CD4-positive, CD25-positive, alpha-beta regulatory T cell (primary cell): ENCODE measurements at regions not wholly inside any gene's neighbourhood (a gene's known extent, or its start where the extent isn't known, plus 50 kb on each side); places are given as distances from the start of the nearest gene placed in this dataset.

Experiments used
- ATAC-seq, 2 donors: fragments of 150-1000 bp; cut with Tn5 transposase; one replicate each; pipeline ENCODE4 v1.10.0; 2021; ENCODE audit warnings: low read depth in 2 of 2, moderate number of reproducible peaks in 2 of 2, moderate library complexity in 1 of 2
- DNase-seq, 3 donors: peaks; one replicate each; pipeline versions ENCODE4 v3.0.0 to v3.0.0-alpha.2; 2012 to 2022; ENCODE audit warnings: mixed read lengths in 1 of 3
- H3K27ac ChIP-seq: one replicate; pipeline ENCODE4 v1.7.0; 2013; ENCODE audit warnings: mild to moderate bottlenecking, low read length; ENCODE audit not compliant: insufficient read depth, poor library complexity, severe bottlenecking
- H3K27me3 ChIP-seq: one replicate; pipeline ENCODE4 v1.7.0; 2013; ENCODE audit warnings: low read length; ENCODE audit not compliant: control insufficient read depth, insufficient read depth
- H3K36me3 ChIP-seq: one replicate; pipeline ENCODE4 v1.7.0; 2013; ENCODE audit warnings: mild to moderate bottlenecking, low read length, moderate library complexity; ENCODE audit not compliant: control insufficient read depth, insufficient read depth
- H3K4me1 ChIP-seq: 2 replicates; pipeline ENCODE4 v1.7.0; 2013; ENCODE audit warnings: mild to moderate bottlenecking, low read length; ENCODE audit not compliant: insufficient read depth, control insufficient read depth, poor library complexity, severe bottlenecking
- H3K4me3 ChIP-seq: one replicate; pipeline ENCODE4 v1.7.0; 2013; ENCODE audit warnings: low read depth, mild to moderate bottlenecking, low read length, moderate library complexity
- H3K9me3 ChIP-seq, 2 experiments: 1 replicate in 1 of 2; 2 replicates in 1 of 2; pipeline ENCODE4 v1.7.0; 2013; ENCODE audit warnings: low read length in 2 of 2, mild to moderate bottlenecking in 1 of 2, moderate library complexity in 1 of 2; ENCODE audit not compliant: control insufficient read depth in 2 of 2
- H3K27ac Mint-ChIP-seq, 3 donors: one replicate each; pipeline ENCODE4 v1.8.0; 2020 to 2022; ENCODE audit warnings: mild to moderate bottlenecking in 3 of 3, mixed read lengths in 3 of 3, moderate library complexity in 2 of 3
- H3K27me3 Mint-ChIP-seq: one replicate; pipeline ENCODE4 v1.8.0; 2022; ENCODE audit warnings: mild to moderate bottlenecking, mixed read lengths
- H3K36me3 Mint-ChIP-seq: one replicate; pipeline ENCODE4 v1.8.0; 2020; ENCODE audit warnings: mixed read lengths
- H3K4me1 Mint-ChIP-seq, 4 donors: one replicate each; pipeline ENCODE4 v1.8.0; 2020 to 2022; ENCODE audit warnings: mixed read lengths in 4 of 4, mild to moderate bottlenecking in 1 of 4
- H3K4me3 Mint-ChIP-seq, 4 donors: one replicate each; pipeline ENCODE4 v1.8.0; 2020 to 2022; ENCODE audit warnings: mild to moderate bottlenecking in 4 of 4, mixed read lengths in 4 of 4, moderate library complexity in 3 of 4
- H3K9me3 Mint-ChIP-seq, 7 donors: one replicate each; pipeline ENCODE4 v1.8.0; 2020 to 2022; ENCODE audit warnings: mixed read lengths in 7 of 7, mild to moderate bottlenecking in 3 of 7, moderate library complexity in 2 of 7

GRCh38 chr5:156019130-156019529, 307.8 kb upstream of the SGCD start:
- Histone ChIP-seq H3K27me3 (no peaks in the 10 kb centered on the region), H3K4me1 (no peaks in the 10 kb centered on the region), H3K4me3 (no peak overlapping the region), H3K9me3 (no peaks in the 10 kb centered on the region), H3K36me3 (no peaks in the 10 kb centered on the region), H3K27ac (no peak overlapping the region)
- ATAC-seq (no peak), DNase-seq (no peak)
- no peaks in the 10 kb centered on the region for H3K36me3 Mint-ChIP-seq
- no peak overlapping the region for H3K27ac Mint-ChIP-seq
- no peak overlapping the region for H3K4me3 Mint-ChIP-seq
- H3K27me3 Mint-ChIP-seq, result no peaks in the 10 kb centered on the region
- peaks cover 0 to 3% (median 0%) of the 10 kb centered on the region in 7 donors for H3K9me3 Mint-ChIP-seq
- no peaks in the 10 kb centered on the region for H3K4me1 Mint-ChIP-seq

DNA sequence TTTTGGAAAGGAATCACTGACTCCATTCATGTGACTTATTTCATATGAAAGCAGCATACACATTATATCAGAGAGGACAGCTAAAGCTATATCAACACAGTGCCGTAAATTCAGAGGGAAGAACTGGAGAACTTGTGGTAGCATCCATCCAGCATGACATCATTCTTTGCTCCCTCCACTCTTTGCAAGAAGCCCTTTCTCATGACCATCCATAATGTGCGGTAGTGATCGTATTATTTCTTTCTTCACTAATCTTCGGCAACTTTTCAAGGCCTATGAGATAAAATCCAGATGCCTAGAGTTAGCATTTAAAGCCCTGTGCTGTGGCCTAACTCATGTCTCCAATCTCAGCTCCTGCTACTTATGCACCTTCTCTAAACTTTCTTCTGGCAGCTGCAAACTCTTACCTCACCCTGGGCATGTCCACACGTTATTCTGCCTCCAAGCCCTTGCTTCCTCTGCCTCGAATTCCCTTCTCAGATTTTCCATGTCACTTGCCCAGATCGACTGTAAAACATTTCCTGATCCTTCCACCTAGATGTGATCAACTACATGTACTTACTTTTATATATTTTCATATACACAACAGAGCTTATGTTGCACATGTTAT, 307.3 kb upstream of the SGCD start:
- H3K27me3 Mint-ChIP-seq, result no peaks in the 10 kb centered on the region
- no peaks in the 10 kb centered on the region for H3K36me3 ChIP-seq

DNA sequence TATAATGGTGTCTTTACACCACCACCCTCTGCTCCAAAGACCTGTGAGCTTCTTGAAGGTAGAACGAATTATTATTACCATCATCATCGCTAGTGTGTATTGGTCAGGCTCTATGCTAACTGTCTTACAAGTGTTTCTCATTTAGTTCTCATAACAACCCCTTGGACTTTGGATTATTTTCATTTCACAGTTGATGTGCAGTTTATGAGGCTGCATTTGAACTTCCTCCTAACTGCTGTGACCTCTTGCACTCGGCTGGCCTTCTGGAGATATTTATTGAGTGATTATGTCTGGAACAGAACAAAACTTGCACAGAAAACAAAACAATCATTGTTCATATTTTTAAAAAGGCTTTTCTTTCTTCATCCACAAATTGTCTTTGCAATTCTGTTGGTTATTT, 306.3 kb upstream of the SGCD start:
- Mint-ChIP-seq H3K36me3 (no peaks in the 10 kb centered on the region), H3K4me1 (no peaks in the 10 kb centered on the region)

More for the DNA sequence above, 307.3 kb upstream of the SGCD start:
- no peaks in the 10 kb centered on the region for H3K36me3 Mint-ChIP-seq
- Histone ChIP-seq H3K9me3 (no peaks in the 10 kb centered on the region), H3K4me3 (no peak overlapping the region), H3K27ac (no peak overlapping the region), H3K27me3 (no peaks in the 10 kb centered on the region), H3K4me1 (no peaks in the 10 kb centered on the region)
- H3K4me1 Mint-ChIP-seq, result no peaks in the 10 kb centered on the region
- DNase-seq, result no peak
- H3K9me3 Mint-ChIP-seq, result peaks cover 0 to 3% (median 0%) of the 10 kb centered on the region in 7 donors
- no peak for ATAC-seq
- H3K27ac Mint-ChIP-seq, result peak overlapping the region in 1 of 3 donors; percentile 91
- no peak overlapping the region for H3K4me3 Mint-ChIP-seq

DNA sequence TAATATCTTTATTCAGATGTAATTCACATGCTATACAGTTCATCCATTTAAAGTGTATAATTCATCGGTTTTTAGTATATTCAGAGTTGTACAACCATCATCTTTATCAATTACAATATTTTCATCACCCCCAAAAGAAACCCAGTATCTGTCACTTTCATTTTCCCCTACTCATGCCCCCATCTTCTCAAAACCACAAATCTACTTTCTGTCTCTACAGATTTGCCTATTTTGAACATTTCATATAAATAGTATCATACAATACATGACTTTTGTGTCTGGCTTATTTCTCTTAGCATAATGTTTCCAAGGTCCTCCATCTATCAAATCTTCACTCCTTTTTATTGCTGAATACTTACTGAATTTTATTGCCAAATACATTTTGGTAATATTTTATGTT, 305.1 kb upstream of the SGCD start:
- H3K27ac Mint-ChIP-seq, result no peak overlapping the region
- Histone ChIP-seq H3K9me3 (no peaks in the 10 kb centered on the region), H3K4me3 (no peak overlapping the region), H3K4me1 (no peaks in the 10 kb centered on the region), H3K36me3 (no peaks in the 10 kb centered on the region), H3K27me3 (no peaks in the 10 kb centered on the region), H3K27ac (no peak overlapping the region)
- peaks cover 0 to 3% (median 0%) of the 10 kb centered on the region in 7 donors for H3K9me3 Mint-ChIP-seq
- DNase-seq, result no peak
- no peak overlapping the region for H3K4me3 Mint-ChIP-seq
- no peaks in the 10 kb centered on the region for H3K36me3 Mint-ChIP-seq
- H3K4me1 Mint-ChIP-seq, result no peaks in the 10 kb centered on the region
- no peak for ATAC-seq
- H3K27me3 Mint-ChIP-seq, result no peaks in the 10 kb centered on the region

More for the DNA sequence above, 306.3 kb upstream of the SGCD start:
- Histone ChIP-seq H3K36me3 (no peaks in the 10 kb centered on the region), H3K4me1 (no peaks in the 10 kb centered on the region), H3K4me3 (no peak overlapping the region), H3K27ac (no peak overlapping the region), H3K27me3 (no peaks in the 10 kb centered on the region), H3K9me3 (no peaks in the 10 kb centered on the region)
- ATAC-seq (no peak), DNase-seq (no peak)
- H3K27me3 Mint-ChIP-seq, result no peaks in the 10 kb centered on the region
- no peak overlapping the region for H3K27ac Mint-ChIP-seq
- peaks cover 0 to 3% (median 0%) of the 10 kb centered on the region in 7 donors for H3K9me3 Mint-ChIP-seq
- no peak overlapping the region for H3K4me3 Mint-ChIP-seq

- H3K27ac ChIP-seq, result no peak overlapping the region
- no peaks in the 10 kb centered on the region for H3K27me3 ChIP-seq
- DNase-seq (no peak), ATAC-seq (no peak)
- Mint-ChIP-seq H3K27me3 (no peaks in the 10 kb centered on the region), H3K4me3 (no peak overlapping the region), H3K36me3 (no peaks in the 10 kb centered on the region), H3K4me1 (no peaks in the 10 kb centered on the region), H3K27ac (no peak overlapping the region), H3K9me3 (peaks cover 0 to 3% (median 0%) of the 10 kb centered on the region in 7 donors)
- H3K36me3 ChIP-seq, result no peaks in the 10 kb centered on the region
- no peaks in the 10 kb centered on the region for H3K9me3 ChIP-seq
- H3K4me3 ChIP-seq, result no peak overlapping the region
- no peaks in the 10 kb centered on the region for H3K4me1 ChIP-seq
Measured at GRCh38 chr5:156025656-156026055, 301.3 kb upstream of the SGCD start.

GRCh38 chr5:156031181-156031580, 295.8 kb upstream of the SGCD start:
- no peak for DNase-seq
- Mint-ChIP-seq H3K9me3 (peaks cover 0 to 4% (median 0%) of the 10 kb centered on the region in 7 donors), H3K4me1 (no peaks in the 10 kb centered on the region), H3K36me3 (no peaks in the 10 kb centered on the region), H3K27me3 (no peaks in the 10 kb centered on the region), H3K27ac (no peak overlapping the region), H3K4me3 (no peak overlapping the region)
- no peaks in the 10 kb centered on the region for H3K9me3 ChIP-seq
- no peaks in the 10 kb centered on the region for H3K4me1 ChIP-seq
- no peaks in the 10 kb centered on the region for H3K36me3 ChIP-seq
- no peak for ATAC-seq
- no peak overlapping the region for H3K4me3 ChIP-seq
- H3K27ac ChIP-seq, result no peak overlapping the region
- no peaks in the 10 kb centered on the region for H3K27me3 ChIP-seq

- H3K4me3 Mint-ChIP-seq, result no peak overlapping the region
- H3K27ac Mint-ChIP-seq, result no peak overlapping the region
- Histone ChIP-seq H3K9me3 (no peaks in the 10 kb centered on the region), H3K36me3 (no peaks in the 10 kb centered on the region), H3K27ac (no peak overlapping the region), H3K27me3 (no peaks in the 10 kb centered on the region), H3K4me1 (no peaks in the 10 kb centered on the region), H3K4me3 (no peak overlapping the region)
- peaks cover 0 to 2% (median 0%) of the 10 kb centered on the region in 7 donors for H3K9me3 Mint-ChIP-seq
- DNase-seq (no peak), ATAC-seq (no peak)
- H3K36me3 Mint-ChIP-seq, result no peaks in the 10 kb centered on the region
- no peaks in the 10 kb centered on the region for H3K4me1 Mint-ChIP-seq
- H3K27me3 Mint-ChIP-seq, result no peaks in the 10 kb centered on the region
Measured at GRCh38 chr5:156036640-156037039, 290.3 kb upstream of the SGCD start.

- no peaks in the 10 kb centered on the region for H3K4me1 ChIP-seq
- no peaks in the 10 kb centered on the region for H3K9me3 ChIP-seq
- no peaks in the 10 kb centered on the region for H3K36me3 ChIP-seq
- H3K4me1 Mint-ChIP-seq, result no peaks in the 10 kb centered on the region
- H3K27ac Mint-ChIP-seq, result no peak overlapping the region
- DNase-seq (no peak), ATAC-seq (no peak)
- H3K27ac ChIP-seq, result no peak overlapping the region
- no peak overlapping the region for H3K4me3 ChIP-seq
- H3K9me3 Mint-ChIP-seq, result peaks cover 0 to 2% (median 0%) of the 10 kb centered on the region in 7 donors
- H3K27me3 Mint-ChIP-seq, result no peaks in the 10 kb centered on the region
- no peaks in the 10 kb centered on the region for H3K36me3 Mint-ChIP-seq
- no peaks in the 10 kb centered on the region for H3K27me3 ChIP-seq
- no peak overlapping the region for H3K4me3 Mint-ChIP-seq
Measured at GRCh38 chr5:156037151-156037909, 289.6 kb upstream of the SGCD start.
